ENCODE measurements at regions not wholly inside any gene's neighbourhood (a gene's known extent, or its start where the extent isn't known, plus 50 kb on each side); places are given as distances from the start of the nearest gene placed in this dataset.

DNA sequence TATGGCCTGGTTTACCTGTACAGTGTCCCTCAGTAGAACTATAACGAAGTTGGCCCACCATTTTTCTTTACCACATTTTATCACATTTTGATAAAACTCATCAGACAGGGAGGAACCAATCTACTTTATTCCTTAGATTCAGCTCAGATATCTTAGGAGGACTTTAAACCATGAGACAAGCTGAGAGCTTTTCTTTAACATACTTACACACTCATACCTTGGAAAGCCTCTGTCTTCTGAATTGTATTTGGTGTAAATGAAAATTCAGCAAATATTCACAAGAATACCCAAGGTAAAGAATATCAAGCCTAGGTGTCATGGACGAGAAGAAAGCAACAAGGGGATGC, 313.2 kb downstream of the ENC1 start:
- ChIA-PET POLR2A (ENCODE audit: low non-redundant PET) (no interaction called here), CTCF (no interaction called here)
- Histone ChIP-seq H3K4me3 (ENCODE audit: low read depth, low read length, poor library complexity, severe bottlenecking) (no peak overlapping the region), H3K27ac (ENCODE audit: low read depth, low read length, poor library complexity, severe bottlenecking) (no peak overlapping the region), H3K9me3 (ENCODE audit: low read depth, low read length, poor library complexity, severe bottlenecking) (no peaks in the 10 kb centered on the region), H3K4me1 (ENCODE audit: insufficient read depth, low read length, poor library complexity, severe bottlenecking) (peaks cover 5% of the 10 kb centered on the region), H3K27me3 (replicated peaks; ENCODE audit: insufficient read depth, low read depth, low read length, poor library complexity) (no peaks in the 10 kb centered on the region), H3K36me3 (ENCODE audit: insufficient read depth, low read length, poor library complexity, severe bottlenecking) (no peaks in the 10 kb centered on the region)
- intact Hi-C loops (cut with micrococcal nuclease; ENCODE audit: unreplicated experiment) = no loop called here
- TF ChIP-seq, protein P1, sequence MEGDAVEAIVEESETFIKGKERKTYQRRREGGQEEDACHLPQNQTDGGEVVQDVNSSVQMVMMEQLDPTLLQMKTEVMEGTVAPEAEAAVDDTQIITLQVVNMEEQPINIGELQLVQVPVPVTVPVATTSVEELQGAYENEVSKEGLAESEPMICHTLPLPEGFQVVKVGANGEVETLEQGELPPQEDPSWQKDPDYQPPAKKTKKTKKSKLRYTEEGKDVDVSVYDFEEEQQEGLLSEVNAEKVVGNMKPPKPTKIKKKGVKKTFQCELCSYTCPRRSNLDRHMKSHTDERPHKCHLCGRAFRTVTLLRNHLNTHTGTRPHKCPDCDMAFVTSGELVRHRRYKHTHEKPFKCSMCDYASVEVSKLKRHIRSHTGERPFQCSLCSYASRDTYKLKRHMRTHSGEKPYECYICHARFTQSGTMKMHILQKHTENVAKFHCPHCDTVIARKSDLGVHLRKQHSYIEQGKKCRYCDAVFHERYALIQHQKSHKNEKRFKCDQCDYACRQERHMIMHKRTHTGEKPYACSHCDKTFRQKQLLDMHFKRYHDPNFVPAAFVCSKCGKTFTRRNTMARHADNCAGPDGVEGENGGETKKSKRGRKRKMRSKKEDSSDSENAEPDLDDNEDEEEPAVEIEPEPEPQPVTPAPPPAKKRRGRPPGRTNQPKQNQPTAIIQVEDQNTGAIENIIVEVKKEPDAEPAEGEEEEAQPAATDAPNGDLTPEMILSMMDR (conservative IDR thresholded peaks at IDR 0.05; ENCODE audit: low read depth, low read length) = no peak
- no peak for TF ChIP-seq EZH2 (IDR thresholded peaks at IDR 0.05; ENCODE audit: borderline replicate concordance, low read depth, low read length, poor library complexity, severe bottlenecking)
- BruUV-seq (replicated peaks) = no TSS peak
- no peak for DNase-seq (ENCODE audit: low spot score)

GRCh38 chr5:74326571-74327338, 313.8 kb downstream of the ENC1 start:
- H3K27me3 ChIP-seq (replicated peaks; ENCODE audit: insufficient read depth, low read depth, low read length, poor library complexity) = no peaks in the 10 kb centered on the region
- peaks cover 5% of the 10 kb centered on the region for H3K4me1 ChIP-seq (ENCODE audit: insufficient read depth, low read length, poor library complexity, severe bottlenecking)
- ChIA-PET CTCF (no interaction called here), POLR2A (ENCODE audit: low non-redundant PET) (no interaction called here)
- no peak overlapping the region for H3K4me3 ChIP-seq (ENCODE audit: low read depth, low read length, poor library complexity, severe bottlenecking)
- H3K36me3 ChIP-seq (ENCODE audit: insufficient read depth, low read length, poor library complexity, severe bottlenecking) = no peaks in the 10 kb centered on the region
- intact Hi-C loops (cut with micrococcal nuclease; ENCODE audit: unreplicated experiment) = no loop called here
- TF ChIP-seq, protein P1 (conservative IDR thresholded peaks at IDR 0.05; ENCODE audit: low read depth, low read length) = no peak
- no peak for TF ChIP-seq EZH2 (IDR thresholded peaks at IDR 0.05; ENCODE audit: borderline replicate concordance, low read depth, low read length, poor library complexity, severe bottlenecking)
- peak; percentile 49 for DNase-seq (ENCODE audit: low spot score)
- H3K27ac ChIP-seq (ENCODE audit: low read depth, low read length, poor library complexity, severe bottlenecking) = no peak overlapping the region
- no TSS peak for BruUV-seq (replicated peaks)
- H3K9me3 ChIP-seq (ENCODE audit: low read depth, low read length, poor library complexity, severe bottlenecking) = no peaks in the 10 kb centered on the region

- Histone ChIP-seq H3K27ac (ENCODE audit: low read depth, low read length, poor library complexity, severe bottlenecking) (no peak overlapping the region), H3K27me3 (replicated peaks; ENCODE audit: insufficient read depth, low read depth, low read length, poor library complexity) (no peaks in the 10 kb centered on the region), H3K4me3 (ENCODE audit: low read depth, low read length, poor library complexity, severe bottlenecking) (no peak overlapping the region), H3K9me3 (ENCODE audit: low read depth, low read length, poor library complexity, severe bottlenecking) (no peaks in the 10 kb centered on the region), H3K36me3 (ENCODE audit: insufficient read depth, low read length, poor library complexity, severe bottlenecking) (no peaks in the 10 kb centered on the region), H3K4me1 (ENCODE audit: insufficient read depth, low read length, poor library complexity, severe bottlenecking) (peaks cover 5% of the 10 kb centered on the region)
- TF ChIP-seq, protein P1 (conservative IDR thresholded peaks at IDR 0.05; ENCODE audit: low read depth, low read length) = no peak
- TF ChIP-seq EZH2 (IDR thresholded peaks at IDR 0.05; ENCODE audit: borderline replicate concordance, low read depth, low read length, poor library complexity, severe bottlenecking) = no peak
- CTCF ChIA-PET = no interaction called here
- POLR2A ChIA-PET (ENCODE audit: low non-redundant PET) = no interaction called here
- no peak for DNase-seq (ENCODE audit: low spot score)
- intact Hi-C loops (cut with micrococcal nuclease; ENCODE audit: unreplicated experiment) = no loop called here
- BruUV-seq (replicated peaks) = no TSS peak
These were observed 314.7 kb downstream of the ENC1 start for GRCh38 chr5:74325866-74326265.
